ENCODE measurements at regions not wholly inside any gene's neighbourhood (a gene's known extent, or its start where the extent isn't known, plus 50 kb on each side); places are given as distances from the start of the nearest gene placed in this dataset.

DNA sequence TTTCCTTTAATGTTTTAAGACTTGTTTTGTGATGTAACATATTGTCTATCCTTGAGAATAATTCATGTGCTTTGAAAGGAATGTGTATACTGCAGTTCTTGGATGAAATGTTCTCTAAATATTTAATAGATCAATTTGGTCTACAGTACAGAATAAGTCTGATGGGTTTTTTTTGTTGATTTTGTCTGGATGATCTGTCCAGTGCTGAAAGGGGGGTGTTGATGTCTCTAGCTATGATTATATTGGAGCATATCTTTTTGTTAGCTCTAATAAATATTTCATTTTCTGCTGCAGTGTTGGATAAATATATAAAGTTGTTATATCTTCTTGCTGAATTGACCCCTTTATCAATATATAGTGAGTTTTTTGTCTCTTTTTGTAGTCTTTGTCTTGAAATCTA, 269.9 kb upstream of the TUSC1 start:
- H3K9me3 Mint-ChIP-seq: peaks cover 7% of the 10 kb centered on the region

DNA sequence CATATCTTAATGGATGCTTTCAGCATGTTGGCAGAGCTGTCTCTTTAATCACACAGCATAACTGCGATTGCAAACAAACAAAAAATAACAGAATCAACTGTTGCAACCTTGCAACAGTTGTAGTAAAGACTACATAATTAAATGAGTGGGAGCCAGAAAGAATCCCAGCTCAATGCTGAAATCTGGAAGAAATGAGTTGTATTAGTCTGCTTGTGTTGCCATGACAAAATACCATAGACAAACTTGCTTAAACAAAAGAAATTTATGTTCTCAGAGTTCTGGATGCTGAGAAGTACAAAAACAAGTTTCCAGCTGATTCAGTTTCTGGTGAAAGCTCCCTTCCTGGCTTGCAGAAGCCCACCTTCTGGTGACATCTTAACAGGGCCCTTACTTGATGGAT, 260.9 kb upstream of the TUSC1 start:
- Mint-ChIP-seq H3K4me1 (no peaks in the 10 kb centered on the region), H3K27ac (ENCODE audit: unreplicated experiment) (no peak overlapping the region), H3K27me3 (ENCODE audit: low read depth) (no peaks in the 10 kb centered on the region), H3K36me3 (ENCODE audit: low read depth) (peaks cover 2% of the 10 kb centered on the region), H3K4me3 (no peak overlapping the region), H3K9me3 (peaks cover 3% of the 10 kb centered on the region)
- TF ChIP-seq, protein P1, sequence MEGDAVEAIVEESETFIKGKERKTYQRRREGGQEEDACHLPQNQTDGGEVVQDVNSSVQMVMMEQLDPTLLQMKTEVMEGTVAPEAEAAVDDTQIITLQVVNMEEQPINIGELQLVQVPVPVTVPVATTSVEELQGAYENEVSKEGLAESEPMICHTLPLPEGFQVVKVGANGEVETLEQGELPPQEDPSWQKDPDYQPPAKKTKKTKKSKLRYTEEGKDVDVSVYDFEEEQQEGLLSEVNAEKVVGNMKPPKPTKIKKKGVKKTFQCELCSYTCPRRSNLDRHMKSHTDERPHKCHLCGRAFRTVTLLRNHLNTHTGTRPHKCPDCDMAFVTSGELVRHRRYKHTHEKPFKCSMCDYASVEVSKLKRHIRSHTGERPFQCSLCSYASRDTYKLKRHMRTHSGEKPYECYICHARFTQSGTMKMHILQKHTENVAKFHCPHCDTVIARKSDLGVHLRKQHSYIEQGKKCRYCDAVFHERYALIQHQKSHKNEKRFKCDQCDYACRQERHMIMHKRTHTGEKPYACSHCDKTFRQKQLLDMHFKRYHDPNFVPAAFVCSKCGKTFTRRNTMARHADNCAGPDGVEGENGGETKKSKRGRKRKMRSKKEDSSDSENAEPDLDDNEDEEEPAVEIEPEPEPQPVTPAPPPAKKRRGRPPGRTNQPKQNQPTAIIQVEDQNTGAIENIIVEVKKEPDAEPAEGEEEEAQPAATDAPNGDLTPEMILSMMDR (conservative IDR thresholded peaks at IDR 0.05): no peak
- DNase-seq (ENCODE audit: low read depth, low spot score): no peak

More for the DNA sequence above, 269.9 kb upstream of the TUSC1 start:
- Mint-ChIP-seq H3K4me3 (no peak overlapping the region), H3K27ac (ENCODE audit: unreplicated experiment) (no peak overlapping the region), H3K27me3 (ENCODE audit: low read depth) (no peaks in the 10 kb centered on the region), H3K4me1 (no peaks in the 10 kb centered on the region), H3K36me3 (ENCODE audit: low read depth) (peaks cover 4% of the 10 kb centered on the region)
- TF ChIP-seq, protein P1 (conservative IDR thresholded peaks at IDR 0.05): no peak
- DNase-seq (ENCODE audit: low read depth, low spot score): no peak

- no peak overlapping the region for H3K27ac Mint-ChIP-seq (ENCODE audit: unreplicated experiment)
- no peak overlapping the region for H3K4me3 Mint-ChIP-seq
- no peak for DNase-seq (ENCODE audit: low read depth, low spot score)
- TF ChIP-seq, protein P1 (conservative IDR thresholded peaks at IDR 0.05): no peak
- no peaks in the 10 kb centered on the region for H3K27me3 Mint-ChIP-seq (ENCODE audit: low read depth)
- peaks cover 3% of the 10 kb centered on the region for H3K9me3 Mint-ChIP-seq
- H3K36me3 Mint-ChIP-seq (ENCODE audit: low read depth): peaks cover 2% of the 10 kb centered on the region
- no peaks in the 10 kb centered on the region for H3K4me1 Mint-ChIP-seq
These were observed 257.8 kb upstream of the TUSC1 start for GRCh38 chr9:25936031-25936430.

DNA sequence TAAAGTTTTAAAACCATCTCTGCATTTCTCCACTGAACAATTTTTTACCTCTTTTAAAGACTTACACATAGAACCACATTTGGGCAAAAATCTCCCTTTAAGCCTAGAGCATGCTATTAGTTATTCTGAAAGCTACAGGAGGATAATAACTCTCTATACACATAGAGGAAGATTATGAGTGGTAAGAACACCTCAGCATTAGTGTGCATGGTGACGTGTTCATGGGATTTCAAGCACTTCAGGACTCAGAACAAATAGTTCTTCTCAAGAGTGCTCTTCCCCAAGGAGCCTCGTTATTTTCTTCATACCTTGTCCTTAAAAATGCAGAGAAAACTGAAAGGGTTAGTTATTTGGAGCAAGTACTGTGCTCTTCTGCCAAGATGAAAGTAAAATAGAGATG, 256.9 kb upstream of the TUSC1 start:
- Mint-ChIP-seq H3K27ac (ENCODE audit: unreplicated experiment) (no peak overlapping the region), H3K4me3 (no peak overlapping the region), H3K9me3 (peaks cover 3% of the 10 kb centered on the region), H3K27me3 (ENCODE audit: low read depth) (no peaks in the 10 kb centered on the region), H3K36me3 (ENCODE audit: low read depth) (peaks cover 2% of the 10 kb centered on the region), H3K4me1 (no peaks in the 10 kb centered on the region)
- TF ChIP-seq, protein P1 (conservative IDR thresholded peaks at IDR 0.05): no peak
- no peak for DNase-seq (ENCODE audit: low read depth, low spot score)

DNA sequence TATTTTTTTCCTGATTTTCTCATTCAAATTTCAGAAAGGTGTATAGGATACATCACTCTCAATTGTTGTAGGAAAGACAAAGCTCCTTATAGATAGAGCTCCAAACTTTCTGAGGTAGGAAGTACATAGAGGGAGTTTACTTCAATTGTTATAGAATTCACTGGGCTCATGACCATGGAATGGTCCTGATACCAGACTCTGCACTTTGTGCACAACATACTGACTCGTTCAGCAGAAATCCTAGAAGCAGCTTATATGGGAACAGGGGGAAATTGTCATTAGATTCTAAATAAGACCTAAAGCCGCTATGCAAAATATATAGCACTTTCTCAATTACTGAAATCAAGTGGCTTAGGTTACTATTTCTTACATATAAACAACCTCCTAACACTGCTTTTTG, 240.5 kb upstream of the TUSC1 start:
- Mint-ChIP-seq H3K27me3 (ENCODE audit: low read depth) (no peaks in the 10 kb centered on the region), H3K9me3 (no peaks in the 10 kb centered on the region), H3K4me3 (no peak overlapping the region), H3K4me1 (peaks cover 7% of the 10 kb centered on the region), H3K27ac (ENCODE audit: unreplicated experiment) (no peak overlapping the region), H3K36me3 (ENCODE audit: low read depth) (no peaks in the 10 kb centered on the region)
- TF ChIP-seq, protein P1 (conservative IDR thresholded peaks at IDR 0.05): no peak
- no peak for DNase-seq (ENCODE audit: low read depth, low spot score)
